Natural killer cell (primary cell): ENCODE measurements at regions not wholly inside any gene's neighbourhood (a gene's known extent, or its start where the extent isn't known, plus 50 kb on each side); places are given as distances from the start of the nearest gene placed in this dataset.

ENCODE experiments used
- ATAC-seq, 3 donors: fragments of 150-1000 bp in 2 of 3; fragments of 200-7000 bp in 1 of 3; cut with Tn5 transposase; 1 replicate in 1 of 3; 2 replicates in 2 of 3; pipeline ENCODE4 v1.10.0; 2021; ENCODE audit warnings: mild to moderate bottlenecking in 2 of 3, moderate library complexity in 2 of 3
- DNase-seq, 2 donors: peaks; one replicate each; pipeline versions ENCODE4 v3.0.0 to v3.0.0-alpha.2; 2013 to 2021; ENCODE audit warnings: mixed read lengths in 1 of 2
- H3K27ac ChIP-seq: one replicate; pipeline ENCODE4 v1.5.1; 2013; ENCODE audit warnings: mild to moderate bottlenecking, low read length
- H3K27me3 ChIP-seq: one replicate; pipeline ENCODE4 v1.6.1; 2013; ENCODE audit warnings: low read length; ENCODE audit not compliant: control insufficient read depth, insufficient read depth
- H3K36me3 ChIP-seq: one replicate; pipeline ENCODE4 v1.6.1; 2013; ENCODE audit warnings: low read length; ENCODE audit not compliant: control insufficient read depth, insufficient read depth
- H3K4me1 ChIP-seq: one replicate; pipeline ENCODE4 v1.6.1; 2013; ENCODE audit warnings: low read length; ENCODE audit not compliant: control insufficient read depth, insufficient read depth
- H3K4me3 ChIP-seq: one replicate; pipeline ENCODE4 v1.5.1; 2013; ENCODE audit warnings: low read length
- H3K9me3 ChIP-seq: one replicate; pipeline ENCODE4 v1.6.1; 2013; ENCODE audit warnings: low read length; ENCODE audit not compliant: control insufficient read depth, insufficient read depth
- H3K27ac Mint-ChIP-seq, 2 donors: one replicate each; pipeline ENCODE4 v1.8.0; 2022; ENCODE audit warnings: mild to moderate bottlenecking in 2 of 2, mixed read lengths in 2 of 2, moderate library complexity in 1 of 2
- H3K27me3 Mint-ChIP-seq, 2 donors: one replicate each; pipeline ENCODE4 v1.8.0; 2022; ENCODE audit warnings: low read depth in 2 of 2, mixed read lengths in 2 of 2
- H3K36me3 Mint-ChIP-seq: one replicate; pipeline ENCODE4 v1.8.0; 2022; ENCODE audit warnings: mixed read lengths
- H3K4me1 Mint-ChIP-seq, 2 donors: one replicate each; pipeline ENCODE4 v1.8.0; 2022; ENCODE audit warnings: mixed read lengths in 2 of 2
- H3K4me3 Mint-ChIP-seq: one replicate; pipeline ENCODE4 v1.8.0; 2022; ENCODE audit warnings: mild to moderate bottlenecking, moderate library complexity, mixed read lengths
- H3K9me3 Mint-ChIP-seq, 2 donors: one replicate each; pipeline ENCODE4 v1.8.0; 2022; ENCODE audit warnings: mixed read lengths in 2 of 2
- CTCF ChIP-seq: fragments of 200-600 bp; IDR thresholded peaks from one replicate; pipeline ENCODE4 v1.8.0; 2022; ENCODE audit warnings: antibody characterized with exemption
- WGBS: methylation state at CpG from one replicate; pipeline ENCODE4 v1.1.7; 2013; ENCODE audit warnings: missing lambda C conversion rate; ENCODE audit not compliant: insufficient coverage; 5-methylcytosine and 5-hydroxymethylcytosine counted together
- intact Hi-C: fragments of 100-400 bp; cut with micrococcal nuclease; formaldehyde crosslinking; loops from one replicate; pipeline ENCODE4 v1.14.2; 2022

GRCh38 chr12:114936148-114937079, 252.4 kb upstream of the TBX3 start:
- WGBS: 67% methylated on average over 11 of the region's 11 CpGs
- no peak for ATAC-seq

DNA sequence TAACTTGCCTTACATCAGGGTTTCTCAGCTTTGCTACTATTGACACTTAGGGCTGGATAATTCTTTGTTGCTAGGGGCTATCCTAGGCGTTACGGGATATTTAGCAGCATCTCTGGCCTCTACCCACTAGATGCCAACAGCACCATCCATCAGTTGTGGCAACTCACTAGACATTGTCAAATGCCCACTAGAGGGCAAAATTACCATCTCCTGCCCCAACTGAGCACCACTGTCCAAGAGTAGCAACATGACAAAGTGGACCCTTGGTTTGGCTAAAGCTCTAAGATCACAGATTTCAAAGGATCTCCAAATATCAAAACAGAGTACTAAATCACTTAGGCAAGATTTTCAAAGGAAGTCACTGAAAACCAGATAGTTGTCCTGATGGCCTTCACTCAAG, 251.7 kb upstream of the TBX3 start:
- Mint-ChIP-seq H3K27me3 (no peaks in the 10 kb centered on the region), H3K9me3 (peaks cover 3 to 8% of the 10 kb centered on the region in 2 donors), H3K4me1 (no peaks in the 10 kb centered on the region), H3K4me3 (no peak overlapping the region), H3K36me3 (no peaks in the 10 kb centered on the region), H3K27ac (no peak overlapping the region)
- no peaks in the 10 kb centered on the region for H3K4me1 ChIP-seq
- no peaks in the 10 kb centered on the region for H3K27me3 ChIP-seq
- ATAC-seq (no peak), DNase-seq (no peak)
- H3K4me3 ChIP-seq: no peak overlapping the region
- WGBS: 98% methylated on average over 2 of the region's 2 CpGs
- H3K36me3 ChIP-seq: no peaks in the 10 kb centered on the region
- peaks cover 3% of the 10 kb centered on the region for H3K9me3 ChIP-seq
- no peak for TF ChIP-seq CTCF
- intact Hi-C loops: no loop called here
- no peak overlapping the region for H3K27ac ChIP-seq

More at GRCh38 chr12:114936148-114937079, 252.4 kb upstream of the TBX3 start:
- no peaks in the 10 kb centered on the region for H3K4me1 Mint-ChIP-seq
- H3K36me3 Mint-ChIP-seq: no peaks in the 10 kb centered on the region
- H3K27ac ChIP-seq: no peak overlapping the region
- H3K27ac Mint-ChIP-seq: no peak overlapping the region
- peaks cover 7 to 8% of the 10 kb centered on the region in 2 donors for H3K9me3 Mint-ChIP-seq
- no peak for TF ChIP-seq CTCF
- no peak overlapping the region for H3K4me3 ChIP-seq
- intact Hi-C loops: no loop called here
- no peaks in the 10 kb centered on the region for H3K27me3 Mint-ChIP-seq
- H3K9me3 ChIP-seq: peaks cover 3% of the 10 kb centered on the region
- H3K36me3 ChIP-seq: no peaks in the 10 kb centered on the region
- no peak overlapping the region for H3K4me3 Mint-ChIP-seq
- no peaks in the 10 kb centered on the region for H3K27me3 ChIP-seq
- DNase-seq: no peak
- no peaks in the 10 kb centered on the region for H3K4me1 ChIP-seq

- Mint-ChIP-seq H3K27me3 (no peaks in the 10 kb centered on the region), H3K9me3 (peaks cover 2 to 8% of the 10 kb centered on the region in 2 donors), H3K4me1 (no peaks in the 10 kb centered on the region), H3K27ac (no peak overlapping the region), H3K36me3 (no peaks in the 10 kb centered on the region), H3K4me3 (no peak overlapping the region)
- H3K36me3 ChIP-seq: no peaks in the 10 kb centered on the region
- 81% methylated on average over 4 of the region's 6 CpGs for WGBS
- no peaks in the 10 kb centered on the region for H3K4me1 ChIP-seq
- H3K4me3 ChIP-seq: no peak overlapping the region
- DNase-seq: no peak
- intact Hi-C loops: no loop called here
- no peak overlapping the region for H3K27ac ChIP-seq
- H3K9me3 ChIP-seq: no peaks in the 10 kb centered on the region
- no peak for ATAC-seq
- no peak for TF ChIP-seq CTCF
- H3K27me3 ChIP-seq: no peaks in the 10 kb centered on the region
Observed at GRCh38 chr12:114933428-114934160, 249.6 kb upstream of the TBX3 start.
